Right cardiac atrium (tissue), 5 donors: ENCODE measurements at regions not wholly inside any gene's neighbourhood (a gene's known extent, or its start where the extent isn't known, plus 50 kb on each side); places are given as distances from the start of the nearest gene placed in this dataset.
"Not testable (repeated sequence)": the region's sequence is repeated elsewhere in the genome, so short reads cannot be mapped to it uniquely, and the experiment has no call there.

Experiments used
- ATAC-seq, 2 donors: fragments of 200-7000 bp; cut with Tn5 transposase; one replicate each; pipeline versions ENCODE4 v1.8.0 to v1.9.1; 2020; ENCODE audit warnings: moderate library complexity in 2 of 2, mild to moderate bottlenecking in 1 of 2
- DNase-seq, 3 donors: peaks; one replicate each; pipeline ENCODE4 v3.0.0-alpha.2; 2020
- H3K27ac ChIP-seq: one replicate; pipeline ENCODE4 v1.5.1; 2013; ENCODE audit warnings: mild to moderate bottlenecking, low read length, control low read depth, moderate library complexity
- H3K27me3 ChIP-seq: one replicate; pipeline ENCODE4 v1.6.1; 2013; ENCODE audit not compliant: control insufficient read depth, insufficient read depth
- H3K4me1 ChIP-seq: one replicate; pipeline ENCODE4 v1.6.1; 2013; ENCODE audit warnings: low read length; ENCODE audit not compliant: control insufficient read depth, insufficient read depth
- H3K4me3 ChIP-seq: one replicate; pipeline ENCODE4 v1.5.1; 2013; ENCODE audit warnings: low read length, control low read depth
- H3K9me3 ChIP-seq: one replicate; pipeline ENCODE4 v1.6.1; 2013; ENCODE audit warnings: low read length; ENCODE audit not compliant: control insufficient read depth
- WGBS: extraction: QIAGEN DNeasy Blood & Tissue Kit; methylation state at CpG from one replicate; pipeline ENCODE4 v1.1.7; 2013; 5-methylcytosine and 5-hydroxymethylcytosine counted together
- intact Hi-C, 4 donors: fragments of 100-400 bp; cut with DNase I; formaldehyde crosslinking; loops; one replicate each; pipeline versions ENCODE4 v1.11.0 to v1.14.0; 2022 to 2023
- donor health status: healthy with polysubstance abuse.
- donor health status: DM: no; HTN: yes; CAD: no.
- donor health status: DM: no; HTN: no; CAD: no.
- donor health status: DM: no; HTN: yes; CAD: no; lungs with severe emphysema.
- donor health status: DM: yes; HTN: yes; CAD: no.

- ATAC-seq = peak; percentile 41 to 57
- Histone ChIP-seq H3K9me3 (no peaks in the 10 kb centered on the region), H3K4me1 (no peaks in the 10 kb centered on the region), H3K27ac (no peak overlapping the region), H3K4me3 (no peak overlapping the region), H3K27me3 (no peaks in the 10 kb centered on the region)
- DNase-seq = peak; percentile 17 to 47 (median 43)
- intact Hi-C loops = no loop called here
- 25% methylated on average over 20 of the region's 20 CpGs for WGBS
Measured at GRCh38 chr4:57194068-57194611, 84.0 kb upstream of the IGFBP7 start.

- ATAC-seq = no peak
- H3K4me1 ChIP-seq = no peaks in the 10 kb centered on the region
- no peak for DNase-seq
- H3K27ac ChIP-seq = no peak overlapping the region
- H3K27me3 ChIP-seq = no peaks in the 10 kb centered on the region
- no peaks in the 10 kb centered on the region for H3K9me3 ChIP-seq
- intact Hi-C loops = no loop called here
- 73% methylated on average over 3 of the region's 3 CpGs for WGBS
- H3K4me3 ChIP-seq = no peak overlapping the region
Measured at GRCh38 chr4:57193209-57193810, 83.1 kb upstream of the IGFBP7 start.

- Histone ChIP-seq H3K27me3 (no peaks in the 10 kb centered on the region), H3K4me3 (no peak overlapping the region), H3K9me3 (no peaks in the 10 kb centered on the region), H3K4me1 (no peaks in the 10 kb centered on the region), H3K27ac (no peak overlapping the region)
- intact Hi-C loops = no loop called here
- ATAC-seq = no peak
- no peak for DNase-seq
- WGBS = 69% methylated on average over 1 of the region's 1 CpG
Measured at GRCh38 chr4:57191523-57192034, 81.4 kb upstream of the IGFBP7 start.

GRCh38 chr4:57190601-57191481, 80.7 kb upstream of the IGFBP7 start:
- H3K4me3 ChIP-seq = no peak overlapping the region
- no peaks in the 10 kb centered on the region for H3K4me1 ChIP-seq
- no peaks in the 10 kb centered on the region for H3K9me3 ChIP-seq
- intact Hi-C loops = no loop called here
- H3K27ac ChIP-seq = no peak overlapping the region
- DNase-seq = no peak
- H3K27me3 ChIP-seq = no peaks in the 10 kb centered on the region
- WGBS = 73% methylated on average over 12 of the region's 12 CpGs
- ATAC-seq = peak in 1 of 2 donors; percentile 13

- Histone ChIP-seq H3K9me3 (no peaks in the 10 kb centered on the region), H3K4me1 (no peaks in the 10 kb centered on the region), H3K4me3 (no peak overlapping the region), H3K27me3 (no peaks in the 10 kb centered on the region), H3K27ac (no peak overlapping the region)
- DNase-seq = no peak
- ATAC-seq = no peak
- intact Hi-C loops = loop anchor here in 1 of 4 donors (10.0 kb wide), 1 partner anchor 118 kb away; no protein-coding TSS in a partner anchor
- 60% methylated on average over 4 of the region's 4 CpGs for WGBS
Measured at GRCh38 chr4:57187246-57187645, 77.1 kb upstream of the IGFBP7 start.

- no peak overlapping the region for H3K4me3 ChIP-seq
- WGBS = 94% methylated on average over 18 of the region's 18 CpGs
- intact Hi-C loops = loop anchor here in 1 of 4 donors (10.0 kb wide), 1 partner anchor 120 kb away; no protein-coding TSS in a partner anchor
Measured at GRCh38 chr4:57184378-57185029, 74.3 kb upstream of the IGFBP7 start.

GRCh38 chr4:57182132-57182874, 72.1 kb upstream of the IGFBP7 start:
- ATAC-seq (peak; percentile 63 to 83), DNase-seq (peak; percentile 56 to 87 (median 83))
- WGBS = 68% methylated on average over 8 of the region's 8 CpGs
- Histone ChIP-seq H3K4me1 (no peaks in the 10 kb centered on the region), H3K27me3 (no peaks in the 10 kb centered on the region), H3K4me3 (no peak overlapping the region), H3K27ac (no peak overlapping the region), H3K9me3 (no peaks in the 10 kb centered on the region)
- intact Hi-C loops = loop anchor here in 1 of 4 donors (10.0 kb wide), 1 partner anchor 122 kb away; no protein-coding TSS in a partner anchor

More at GRCh38 chr4:57184378-57185029, 74.3 kb upstream of the IGFBP7 start:
- H3K27me3 ChIP-seq = no peaks in the 10 kb centered on the region
- DNase-seq (no peak), ATAC-seq (no peak)
- no peak overlapping the region for H3K27ac ChIP-seq
- no peaks in the 10 kb centered on the region for H3K4me1 ChIP-seq
- H3K9me3 ChIP-seq = no peaks in the 10 kb centered on the region

- H3K27me3 ChIP-seq, H3K9me3 ChIP-seq, H3K4me3 ChIP-seq, ATAC-seq, intact Hi-C loops, H3K4me1 ChIP-seq, H3K27ac ChIP-seq: not testable (repeated sequence)
- 96% methylated on average over 30 of the region's 30 CpGs for WGBS
- DNase-seq = peak in 1 of 3 donors; percentile 51
Measured at GRCh38 chr4:57173136-57173535, 63.0 kb upstream of the IGFBP7 start.

GRCh38 chr4:57172065-57172464, 61.9 kb upstream of the IGFBP7 start:
- H3K27ac ChIP-seq = no peak overlapping the region
- no peak for DNase-seq
- H3K9me3 ChIP-seq = no peaks in the 10 kb centered on the region
- no peak overlapping the region for H3K4me3 ChIP-seq
- intact Hi-C loops = no loop called here
- no peak for ATAC-seq
- H3K27me3 ChIP-seq = no peaks in the 10 kb centered on the region
- 34% methylated on average over 3 of the region's 3 CpGs for WGBS
- H3K4me1 ChIP-seq = no peaks in the 10 kb centered on the region

- Histone ChIP-seq H3K4me3 (no peak overlapping the region), H3K27ac (no peak overlapping the region), H3K4me1 (no peaks in the 10 kb centered on the region), H3K9me3 (no peaks in the 10 kb centered on the region), H3K27me3 (no peaks in the 10 kb centered on the region)
- intact Hi-C loops = loop anchor here in 3 of 4 donors (5.0 to 10.0 kb wide), 4 partner anchors 106 to 253 kb away; no protein-coding TSS in a partner anchor
- no peak for ATAC-seq
- no peak for DNase-seq
- 59% methylated on average over 3 of the region's 3 CpGs for WGBS
Measured at GRCh38 chr4:57168982-57169381, 58.8 kb upstream of the IGFBP7 start.
